Neural cell (in vitro differentiated cells): ENCODE measurements at regions not wholly inside any gene's neighbourhood (a gene's known extent, or its start where the extent isn't known, plus 50 kb on each side); places are given as distances from the start of the nearest gene placed in this dataset.

Experiments
- H2AFZ ChIP-seq: fragments of 200-600, 300-800 bp; sonication (generic), shearing (Covaris generic); 2 replicates; pipeline ENCODE4 v1.6.0; 2014; ENCODE audit warnings: low read depth, mild to moderate bottlenecking, antibody characterized with exemption, low read length, moderate library complexity
- H3F3A ChIP-seq: fragments of 200-600 bp; shearing (Covaris generic); 2 replicates; pipeline ENCODE4 v1.6.1; 2016; ENCODE audit warnings: mild to moderate bottlenecking, moderate library complexity, mixed read lengths, antibody characterized with exemption, low read length; ENCODE audit not compliant: insufficient read depth, poor library complexity, severe bottlenecking
- H3K27ac ChIP-seq: fragments of 200-600, 300-800 bp; sonication (generic), shearing (Covaris generic); 2 replicates; pipeline ENCODE4 v1.5.1; 2014; ENCODE audit warnings: mild to moderate bottlenecking, low read length, moderate library complexity
- H3K27me3 ChIP-seq: fragments of 300-800, 200-600 bp; sonication (generic), shearing (Covaris generic); 2 replicates; pipeline ENCODE4 v1.6.0; 2014; ENCODE audit warnings: mild to moderate bottlenecking, low read depth, low read length, moderate library complexity; ENCODE audit not compliant: insufficient read depth
- H3K36me3 ChIP-seq: fragments of 300-800, 200-600 bp; sonication (generic), shearing (Covaris generic); 2 replicates; pipeline ENCODE4 v1.5.1; 2014; ENCODE audit warnings: mild to moderate bottlenecking, antibody characterized with exemption, low read length, moderate library complexity; ENCODE audit not compliant: insufficient read depth
- H3K4me2 ChIP-seq: fragments of 300-800, 200-600 bp; sonication (generic), shearing (Covaris generic); 2 replicates; pipeline ENCODE4 v1.6.0; 2014; ENCODE audit warnings: mild to moderate bottlenecking, low read length
- H3K4me3 ChIP-seq: fragments of 300-800, 200-600 bp; sonication (generic), shearing (Covaris generic); 2 replicates; pipeline ENCODE4 v1.5.1; 2014; ENCODE audit warnings: mild to moderate bottlenecking, low read length, moderate library complexity
- H3K79me2 ChIP-seq: fragments of 200-600 bp; shearing (Covaris generic); replicated peaks from 2 replicates; pipeline ENCODE4 v1.6.0; 2014; ENCODE audit warnings: mild to moderate bottlenecking, low read length, moderate library complexity; ENCODE audit not compliant: insufficient read depth
- H3K9ac ChIP-seq: fragments of 300-800, 200-600 bp; sonication (generic), shearing (Covaris generic); 2 replicates; pipeline ENCODE4 v1.6.1; 2016; ENCODE audit warnings: mild to moderate bottlenecking, low read length, mixed read lengths
- H3K9me2 ChIP-seq: fragments of 200-600 bp; shearing (Covaris generic); 2 replicates; pipeline ENCODE4 v1.6.1; 2016; ENCODE audit warnings: mild to moderate bottlenecking, low read length, mixed read lengths; ENCODE audit not compliant: insufficient read depth
- H3K9me3 ChIP-seq: fragments of 200-600, 300-800 bp; sonication (generic), shearing (Covaris generic); 2 replicates; pipeline ENCODE4 v1.6.1; 2016; ENCODE audit warnings: mild to moderate bottlenecking, mixed run types, low read length, moderate library complexity, mixed read lengths
- H4K20me1 ChIP-seq: fragments of 200-600 bp; shearing (Covaris generic); 2 replicates; pipeline ENCODE4 v1.6.1; 2016; ENCODE audit warnings: mild to moderate bottlenecking, mixed run types; ENCODE audit not compliant: insufficient read depth
- CTCF ChIP-seq: fragments of 450-650 bp; IDR thresholded peaks from 2 replicates; pipeline ENCODE4 v1.5.1; 2014; ENCODE audit warnings: antibody characterized with exemption, mild to moderate bottlenecking, moderate library complexity; ENCODE audit not compliant: poor library complexity, severe bottlenecking
- EP300 ChIP-seq: fragments of 450-650 bp; conservative IDR thresholded peaks from 2 replicates; pipeline ENCODE4 v1.6.1; 2014; ENCODE audit warnings: antibody characterized with exemption, mild to moderate bottlenecking, moderate library complexity; ENCODE audit not compliant: poor library complexity, severe bottlenecking
- EZH2 ChIP-seq: fragments of 200-600, 300-800 bp; shearing (Covaris generic), sonication (generic); IDR thresholded peaks from 2 replicates; pipeline ENCODE4 v1.6.1; 2014; ENCODE audit warnings: antibody characterized with exemption, low read length, borderline replicate concordance, mild to moderate bottlenecking; ENCODE audit not compliant: insufficient read depth, poor library complexity, severe bottlenecking
- MXI1 ChIP-seq: fragments of 450-650 bp; conservative IDR thresholded peaks from 2 replicates; pipeline ENCODE4 v1.6.1; 2014; ENCODE audit warnings: antibody characterized with exemption, mild to moderate bottlenecking; ENCODE audit not compliant: poor library complexity, severe bottlenecking
- POLR2AphosphoS5 ChIP-seq: IDR thresholded peaks from 2 replicates; pipeline ENCODE4 v1.6.1; 2012
- RAD21 ChIP-seq: fragments of 450-650 bp; conservative IDR thresholded peaks from 2 replicates; pipeline ENCODE4 v1.6.1; 2014; ENCODE audit warnings: antibody characterized with exemption, mild to moderate bottlenecking, moderate library complexity
- REST ChIP-seq: IDR thresholded peaks from 2 replicates; pipeline ENCODE4 v1.6.1; 2012; ENCODE audit warnings: borderline replicate concordance
- SMC3 ChIP-seq: fragments of 450-650 bp; conservative IDR thresholded peaks from 2 replicates; pipeline ENCODE4 v1.6.1; 2014; ENCODE audit warnings: antibody characterized with exemption, mild to moderate bottlenecking, moderate library complexity; ENCODE audit not compliant: poor library complexity
- TAF1 ChIP-seq: IDR thresholded peaks from 2 replicates; pipeline ENCODE4 v1.6.1; 2012; ENCODE audit warnings: low read depth

- no peaks in the 10 kb centered on the region for H3K36me3 ChIP-seq
- no peaks in the 10 kb centered on the region for H3K9me3 ChIP-seq
- H3K9ac ChIP-seq = no peak overlapping the region
- no peaks in the 10 kb centered on the region for H3K27me3 ChIP-seq
- no peaks in the 10 kb centered on the region for H3K79me2 ChIP-seq
- H4K20me1 ChIP-seq = no peaks in the 10 kb centered on the region
- H3F3A ChIP-seq = no peaks in the 10 kb centered on the region
- no peak overlapping the region for H3K4me2 ChIP-seq
- no peak overlapping the region for H2AFZ ChIP-seq
- no peak overlapping the region for H3K27ac ChIP-seq
- TF ChIP-seq REST (no peak), EP300 (no peak), RAD21 (no peak)
- no peak overlapping the region for H3K4me3 ChIP-seq
- H3K9me2 ChIP-seq = no peaks in the 10 kb centered on the region
Measured at GRCh38 chr2:146228466-146229058, 1616.3 kb upstream of the ACVR2A start.

- H3K4me2 ChIP-seq = no peak overlapping the region
- no peak overlapping the region for H2AFZ ChIP-seq
- no peaks in the 10 kb centered on the region for H3K27me3 ChIP-seq
- no peaks in the 10 kb centered on the region for H3F3A ChIP-seq
- no peaks in the 10 kb centered on the region for H4K20me1 ChIP-seq
- no peaks in the 10 kb centered on the region for H3K9me3 ChIP-seq
- no peak overlapping the region for H3K27ac ChIP-seq
- no peak overlapping the region for H3K4me3 ChIP-seq
- no peak overlapping the region for H3K9ac ChIP-seq
- no peaks in the 10 kb centered on the region for H3K9me2 ChIP-seq
- no peak for TF ChIP-seq CTCF
- no peak for TF ChIP-seq SMC3
- no peak for TF ChIP-seq REST
- no peak for TF ChIP-seq RAD21
- TF ChIP-seq MXI1 = no peak
- no peak for TF ChIP-seq TAF1
- TF ChIP-seq POLR2AphosphoS5 = no peak
- TF ChIP-seq EZH2 = no peak
- no peak for TF ChIP-seq EP300
- H3K79me2 ChIP-seq = no peaks in the 10 kb centered on the region
- no peaks in the 10 kb centered on the region for H3K36me3 ChIP-seq
Measured at GRCh38 chr2:146228020-146228393, 1616.8 kb upstream of the ACVR2A start.
